Keratinocyte (primary cell): ENCODE measurements at regions not wholly inside any gene's neighbourhood (a gene's known extent, or its start where the extent isn't known, plus 50 kb on each side); places are given as distances from the start of the nearest gene placed in this dataset.

Source experiments
- DNase-seq: peaks from one replicate; pipeline ENCODE4 v3.0.0-alpha.2; 2011; ENCODE audit warnings: low read depth, missing footprints, low spot score
- FAIRE-seq: peaks from 2 replicates; lab custom pipeline; 2011; peaks lifted over from hg19 to GRCh38; lab: Jason Lieb, UNC
- H2AFZ ChIP-seq: 2 replicates; pipeline ENCODE4 v1.6.0; 2012; ENCODE audit warnings: low read length, control low read depth, inconsistent platforms; ENCODE audit not compliant: control insufficient read depth
- H3K27ac ChIP-seq: 2 replicates; pipeline ENCODE4 v1.5.1; 2011; ENCODE audit warnings: low read length; ENCODE audit not compliant: control insufficient read depth, insufficient read depth
- H3K27me3 ChIP-seq: 3 replicates; pipeline ENCODE4 v1.6.0; 2011; ENCODE audit warnings: low read length; ENCODE audit not compliant: control insufficient read depth, insufficient read depth; ENCODE audit errors: extremely low read depth
- H3K36me3 ChIP-seq, 2 experiments: 2 replicates in 1 of 2; 3 replicates in 1 of 2; pipeline ENCODE4 v1.5.1; 2011; ENCODE audit warnings: low read length in 2 of 2, mild to moderate bottlenecking in 1 of 2; ENCODE audit not compliant: control insufficient read depth in 2 of 2, insufficient read depth in 2 of 2; ENCODE audit errors: extremely low read depth in 1 of 2
- H3K4me1 ChIP-seq: 3 replicates; pipeline ENCODE4 v1.5.1; 2011; ENCODE audit warnings: low read length; ENCODE audit not compliant: control insufficient read depth, insufficient read depth; ENCODE audit errors: extremely low read depth
- H3K4me2 ChIP-seq: 3 replicates; pipeline ENCODE4 v1.6.0; 2011; ENCODE audit warnings: low read depth, low read length; ENCODE audit not compliant: control insufficient read depth, insufficient read depth; ENCODE audit errors: extremely low read depth
- H3K4me3 ChIP-seq, 3 experiments: fragments of 200-600 bp in 1 of 3; sonication (generic) in 1 of 3; 2 replicates in 2 of 3; 3 replicates in 1 of 3; pipeline ENCODE4 v1.5.1; 2011 to 2016; ENCODE audit warnings: low read length in 3 of 3, mild to moderate bottlenecking in 3 of 3, control low read depth in 2 of 3, inconsistent platforms in 1 of 3, low read depth in 1 of 3, mixed read lengths in 1 of 3, mixed run types in 1 of 3, moderate library complexity in 1 of 3; ENCODE audit not compliant: control insufficient read depth in 2 of 3, insufficient read depth in 2 of 3; ENCODE audit errors: extremely low read depth in 1 of 3
- H3K79me2 ChIP-seq: 2 replicates; pipeline ENCODE4 v1.6.0; 2012; ENCODE audit warnings: low read length; ENCODE audit not compliant: control insufficient read depth, insufficient read depth
- H3K9ac ChIP-seq: 3 replicates; pipeline ENCODE4 v1.6.0; 2011; ENCODE audit warnings: low read length; ENCODE audit not compliant: control insufficient read depth, insufficient read depth; ENCODE audit errors: extremely low read depth
- H3K9me1 ChIP-seq: 3 replicates; pipeline ENCODE4 v1.6.0; 2011; ENCODE audit warnings: low read length; ENCODE audit not compliant: control insufficient read depth, insufficient read depth; ENCODE audit errors: extremely low read depth
- H3K9me3 ChIP-seq: 2 replicates; pipeline ENCODE4 v1.5.1; 2012; ENCODE audit warnings: low read depth, low read length; ENCODE audit not compliant: control insufficient read depth
- H4K20me1 ChIP-seq: 3 replicates; pipeline ENCODE4 v1.6.0; 2011; ENCODE audit warnings: low read length; ENCODE audit not compliant: control insufficient read depth, insufficient read depth; ENCODE audit errors: extremely low read depth
- CTCF ChIP-seq, 3 experiments: IDR thresholded peaks in 1 of 3; conservative IDR thresholded peaks in 1 of 3; optimal IDR thresholded peaks in 1 of 3; 2 replicates in 2 of 3; 3 replicates in 1 of 3; pipeline versions ENCODE3 to v1.5.1; 2011; ENCODE audit warnings: low read length in 3 of 3, mild to moderate bottlenecking in 3 of 3, moderate library complexity in 2 of 3, control low read depth in 1 of 3, inconsistent platforms in 1 of 3; ENCODE audit not compliant: insufficient read depth in 2 of 3; ENCODE audit errors: extremely low read depth in 1 of 3
- EZH2 ChIP-seq: IDR thresholded peaks from one replicate; pipeline ENCODE4 v1.6.1; 2012; ENCODE audit warnings: inconsistent platforms, mild to moderate bottlenecking, low read length, moderate library complexity
- dilution Hi-C: fragments of 300-500 bp; cut with MboI; formaldehyde crosslinking; loops from one replicate; pipeline ENCODE4 v1.7.0; 2020; ENCODE audit warnings: low sequenced_read_pairs; ENCODE audit not compliant: extremely low pct_ligation_motif_present

- Histone ChIP-seq H3K9ac (no peak overlapping the region), H3K9me3 (no peaks in the 10 kb centered on the region), H3K36me3 (no peaks in the 10 kb centered on the region), H3K9me1 (no peaks in the 10 kb centered on the region), H3K27ac (no peak overlapping the region), H3K4me2 (no peak overlapping the region), H3K4me3 (no peak overlapping the region), H2AFZ (no peak overlapping the region), H3K27me3 (no peaks in the 10 kb centered on the region), H3K79me2 (no peaks in the 10 kb centered on the region), H3K4me1 (no peaks in the 10 kb centered on the region), H4K20me1 (no peaks in the 10 kb centered on the region)
- DNase-seq (no peak), FAIRE-seq (no peak)
- TF ChIP-seq EZH2: no peak
- TF ChIP-seq CTCF (optimal IDR thresholded peaks at IDR 0.05 in 1 of 3, IDR thresholded peaks at IDR 0.05 in 1 of 3, conservative IDR thresholded peaks at IDR 0.05 in 1 of 3; ENCODE audit: extremely low read depth in 1 of 3, insufficient read depth in 2 of 3, low read length in 3 of 3): no peak
- dilution Hi-C loops: no loop called here
These were observed 91.5 kb downstream of the MYCN start for GRCh38 chr2:16031848-16032159.

GRCh38 chr2:16031058-16031847 lies 90.9 kb downstream of the MYCN start:
- TF ChIP-seq CTCF (optimal IDR thresholded peaks at IDR 0.05 in 1 of 3, IDR thresholded peaks at IDR 0.05 in 1 of 3, conservative IDR thresholded peaks at IDR 0.05 in 1 of 3; ENCODE audit: extremely low read depth in 1 of 3, insufficient read depth in 2 of 3, low read length in 3 of 3): no peak
- no peak for TF ChIP-seq EZH2
- H3K79me2 ChIP-seq: no peaks in the 10 kb centered on the region
- dilution Hi-C loops: no loop called here
- H3K27ac ChIP-seq: no peak overlapping the region
- H3K4me2 ChIP-seq: no peak overlapping the region
- H3K9me1 ChIP-seq: no peaks in the 10 kb centered on the region
- no peaks in the 10 kb centered on the region for H3K36me3 ChIP-seq
- H2AFZ ChIP-seq: no peak overlapping the region
- FAIRE-seq (no peak), DNase-seq (no peak)
- no peak overlapping the region for H3K9ac ChIP-seq
- no peaks in the 10 kb centered on the region for H3K4me1 ChIP-seq
- H3K4me3 ChIP-seq: no peak overlapping the region
- H4K20me1 ChIP-seq: no peaks in the 10 kb centered on the region
- H3K27me3 ChIP-seq: no peaks in the 10 kb centered on the region
- H3K9me3 ChIP-seq: no peaks in the 10 kb centered on the region
